DMS 273 (cell line): ENCODE measurements at regions not wholly inside any gene's neighbourhood (a gene's known extent, or its start where the extent isn't known, plus 50 kb on each side); places are given as distances from the start of the nearest gene placed in this dataset.
"Not testable (repeated sequence)": the region's sequence is repeated elsewhere in the genome, so short reads cannot be mapped to it uniquely, and the experiment has no call there.

ENCODE experiments used
- DNase-seq: peaks from one replicate; lab custom pipeline; 2025; ENCODE audit not compliant: unreplicated experiment; lab: John Stamatoyannopoulos, UW

GRCh38 chr16:52386694-52387093, 160.2 kb downstream of the TOX3 start:
- no peak for DNase-seq

DNA sequence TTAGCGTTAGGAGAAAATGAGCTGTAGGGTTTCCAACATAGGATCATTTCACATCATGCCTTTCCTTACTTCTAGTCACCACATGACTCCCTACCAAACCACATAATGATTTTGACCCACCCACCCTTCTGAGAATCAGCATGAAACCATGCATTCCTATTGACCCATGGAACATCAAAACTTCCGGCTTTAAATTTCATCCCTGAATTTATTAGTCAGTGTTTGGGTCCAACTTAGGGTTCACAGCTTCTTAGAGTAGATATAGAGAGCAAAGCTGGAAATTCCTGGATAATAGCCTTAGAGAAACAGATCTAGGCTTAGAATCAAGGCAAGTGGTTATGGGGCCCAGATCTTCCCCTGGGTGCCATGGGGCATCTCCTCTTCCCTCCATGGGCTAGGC, 162.6 kb downstream of the TOX3 start:
- DNase-seq: no peak

DNA sequence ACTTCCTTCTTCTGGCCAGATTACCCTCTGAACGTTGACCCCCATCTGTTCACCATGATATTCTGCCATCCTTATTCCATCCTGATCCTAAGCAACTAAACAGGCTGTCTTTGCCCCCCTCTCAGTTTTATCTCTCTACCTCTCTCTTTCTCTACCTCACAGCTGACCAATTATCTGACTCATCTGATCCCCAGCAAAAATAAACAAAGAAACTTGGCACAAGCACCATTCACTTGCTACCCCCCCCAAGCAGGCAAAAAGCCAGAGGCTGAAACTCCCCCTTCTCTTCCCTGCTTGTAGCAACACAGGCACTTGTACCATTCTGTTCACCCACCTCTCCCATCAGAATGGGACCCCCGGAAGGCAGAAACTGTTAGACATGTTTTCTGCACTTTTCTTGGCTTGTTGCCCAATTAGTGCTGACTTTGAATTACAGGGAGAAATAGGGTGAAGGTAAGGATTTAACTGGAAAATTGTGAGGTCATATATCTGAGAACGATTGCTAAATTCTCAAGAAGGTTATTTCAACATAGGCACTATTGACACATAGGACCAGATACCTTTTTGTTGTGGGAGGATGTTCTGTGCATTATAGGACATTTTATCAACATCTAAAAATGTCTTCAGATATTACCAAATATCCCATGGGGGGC, 163.2 kb downstream of the TOX3 start:
- peak; percentile 72 for DNase-seq

- no peak for DNase-seq
Measured at GRCh38 chr16:52383119-52383518, 163.8 kb downstream of the TOX3 start.

DNA sequence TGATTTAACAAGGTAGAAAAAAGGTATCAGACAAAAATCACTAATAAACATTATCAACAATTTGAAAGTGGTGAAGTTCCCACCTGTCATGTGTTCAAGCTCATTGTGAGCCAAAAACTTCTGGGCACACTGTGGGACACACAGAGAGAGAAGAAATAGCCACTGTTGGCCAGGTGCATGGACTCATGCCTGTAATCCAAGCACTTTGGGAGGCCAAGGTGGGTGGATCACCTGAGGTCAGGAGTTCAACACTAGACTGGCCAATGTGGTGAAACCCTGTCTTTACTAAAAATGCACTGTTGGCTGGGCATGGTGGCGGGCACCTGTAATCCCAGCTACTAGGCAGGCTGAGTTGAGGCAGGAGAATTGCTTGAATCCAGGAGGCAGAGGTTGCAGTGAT, 167.4 kb downstream of the TOX3 start:
- DNase-seq: no peak

- DNase-seq: no peak
Measured at GRCh38 chr16:52376676-52377280, 170.2 kb downstream of the TOX3 start.

DNA sequence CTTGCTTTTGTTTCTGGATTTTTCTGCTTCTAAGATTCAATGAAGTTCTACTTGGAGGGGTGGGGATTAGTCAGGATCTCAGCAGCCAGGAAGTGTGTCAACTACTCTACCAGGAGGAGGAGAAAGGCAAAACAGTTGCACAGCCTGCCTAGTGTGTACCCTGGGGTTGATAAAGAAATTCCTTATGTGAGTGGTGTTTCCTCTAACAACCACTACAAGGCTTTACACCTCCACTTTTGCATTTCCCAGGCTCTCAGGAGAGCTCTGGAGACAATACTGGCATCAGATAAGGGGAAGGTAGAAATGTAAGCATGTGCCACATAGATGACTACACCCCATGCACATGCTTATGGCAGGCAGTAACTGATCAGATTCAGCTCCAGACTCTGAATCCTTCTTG, 174.6 kb downstream of the TOX3 start:
- no peak for DNase-seq

DNA sequence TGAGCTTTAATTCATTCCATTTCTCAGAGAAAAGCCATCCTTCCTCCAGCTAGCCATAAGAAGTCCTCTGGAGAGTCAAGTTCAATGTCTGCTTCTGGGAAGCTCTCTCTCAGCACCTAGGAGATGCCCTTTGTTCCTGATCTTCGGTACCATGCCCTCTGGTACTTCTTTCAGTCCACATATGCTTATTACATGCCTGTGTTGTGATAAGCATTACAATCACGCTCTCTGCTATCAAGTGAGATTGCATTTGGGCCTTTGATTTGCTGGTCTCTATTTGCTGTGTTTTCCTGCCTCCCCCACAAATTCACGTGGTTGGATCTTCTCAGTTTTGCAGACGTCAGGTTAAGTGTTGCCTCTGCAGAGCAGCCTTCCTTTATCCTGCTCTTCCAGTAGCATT, 178.1 kb downstream of the TOX3 start:
- DNase-seq: no peak

DNA sequence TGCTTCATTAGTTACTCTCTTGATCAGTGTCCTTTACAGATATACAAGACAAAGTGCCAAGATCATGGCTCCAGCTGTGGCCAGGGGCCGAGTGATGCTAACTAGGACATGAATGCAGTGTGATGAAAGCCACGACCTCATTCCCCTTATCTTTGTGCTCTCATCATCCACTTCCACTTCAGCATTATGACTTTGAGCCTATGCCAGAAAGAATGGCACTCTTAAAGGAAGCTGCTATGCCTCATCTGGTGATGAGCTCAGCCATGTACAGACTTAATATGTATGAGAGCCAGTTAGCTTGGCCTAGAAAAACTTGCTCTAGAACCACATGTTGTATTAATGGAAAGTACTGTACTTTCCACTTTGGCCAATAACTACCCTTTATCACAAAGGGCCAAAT, 179.1 kb downstream of the TOX3 start:
- no peak for DNase-seq

DNA sequence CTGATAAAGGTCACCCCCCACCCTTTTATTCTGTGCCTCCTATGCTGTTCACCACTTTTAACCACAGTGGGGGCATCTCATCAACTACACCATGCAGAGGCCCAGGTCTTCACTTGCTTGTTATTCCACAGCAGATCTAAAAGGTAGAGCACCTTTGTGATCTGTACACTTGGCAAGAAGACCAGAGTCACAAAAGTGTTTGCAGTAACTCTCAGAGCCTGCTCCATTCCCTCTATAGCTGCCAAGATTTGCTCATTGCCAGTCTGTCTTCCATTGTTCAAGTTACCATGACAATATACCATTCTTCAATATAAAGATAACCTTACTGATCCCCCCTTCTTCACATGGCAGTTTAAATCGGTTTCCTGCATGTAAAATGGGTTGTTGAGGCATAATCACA, 180.0 kb downstream of the TOX3 start:
- DNase-seq: no peak

DNA sequence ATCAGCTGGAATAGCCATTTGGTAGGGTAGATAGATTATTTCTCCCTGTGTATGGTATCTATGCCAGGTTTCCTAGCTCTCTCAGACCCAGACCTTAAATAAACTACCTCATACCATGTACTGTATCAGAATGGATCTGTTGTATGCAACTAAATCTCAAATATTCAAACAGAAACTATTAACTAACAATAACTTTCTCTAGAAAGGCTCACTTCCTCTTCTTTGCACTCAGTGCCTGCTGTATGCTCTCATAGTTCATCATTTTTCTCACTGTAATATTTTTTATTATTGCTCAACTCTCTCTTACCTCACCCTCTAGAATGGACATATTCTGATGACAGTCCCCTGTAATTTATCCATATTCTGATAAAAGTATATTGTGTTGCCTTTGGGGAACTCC, 182.4 kb downstream of the TOX3 start:
- no peak for DNase-seq

DNA sequence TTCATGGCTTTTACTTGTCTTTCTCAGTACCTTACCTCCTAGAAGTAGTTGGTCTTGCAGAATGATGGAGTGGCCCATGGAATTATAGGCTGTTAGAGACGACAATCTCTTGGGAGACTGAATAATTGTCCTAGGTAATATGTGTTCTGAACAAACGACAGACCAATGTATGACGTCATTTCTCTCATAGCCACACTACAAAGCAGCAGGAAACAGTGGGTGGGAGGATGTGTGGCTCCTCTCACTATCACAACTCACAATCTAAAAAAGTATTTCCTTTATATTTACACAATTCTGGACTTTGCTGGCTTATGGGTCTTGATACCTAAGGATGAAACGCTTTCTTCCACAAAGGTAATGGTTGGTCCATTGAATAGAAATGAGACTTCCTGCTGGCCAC, 183.9 kb downstream of the TOX3 start:
- no peak for DNase-seq

- DNase-seq: no peak
Measured at GRCh38 chr16:52357711-52358110, 189.2 kb downstream of the TOX3 start.

DNA sequence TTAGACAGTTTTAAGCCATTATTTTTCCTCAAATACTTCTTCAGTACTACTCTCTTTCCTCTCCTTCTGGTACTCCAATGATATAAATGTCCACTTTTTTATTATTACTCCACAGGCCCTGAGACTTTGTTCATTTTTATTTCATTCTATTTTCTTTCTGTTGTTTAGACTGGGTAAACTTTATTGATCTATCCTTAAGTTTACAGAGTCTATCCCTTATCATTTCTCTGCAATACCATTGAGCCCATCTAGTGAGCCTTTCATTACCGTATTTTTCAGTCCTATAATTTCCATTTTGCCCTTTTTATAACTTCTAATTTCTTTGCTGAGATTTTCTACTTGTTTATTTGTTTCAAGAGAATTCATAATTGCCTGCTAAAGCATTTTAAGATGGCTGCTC, 193.7 kb downstream of the TOX3 start:
- no peak for DNase-seq

DNA sequence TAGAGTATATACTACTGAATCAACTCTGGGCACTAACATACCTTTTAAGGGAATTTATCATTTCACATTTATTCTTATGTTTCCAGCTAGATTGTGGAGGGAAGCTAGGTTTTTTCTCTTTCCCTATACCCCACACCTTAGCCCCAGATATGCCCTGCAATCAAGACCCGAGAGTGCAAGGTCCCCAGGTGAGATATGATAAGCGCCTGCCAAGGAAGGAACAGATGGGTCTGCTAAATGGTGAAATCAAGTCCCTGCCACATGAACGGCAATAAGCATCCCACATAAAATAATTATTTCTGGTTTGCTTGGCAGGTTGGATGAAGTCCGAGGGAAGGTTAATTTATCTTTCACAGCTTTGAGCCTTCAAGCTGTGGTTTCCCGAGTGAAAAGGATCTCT, 195.5 kb downstream of the TOX3 start:
- no peak for DNase-seq

GRCh38 chr16:52350031-52350642, 196.8 kb downstream of the TOX3 start:
- DNase-seq: no peak

- no peak for DNase-seq
Measured at GRCh38 chr16:52346709-52347108, 200.2 kb downstream of the TOX3 start.

GRCh38 chr16:52333673-52334072, 213.3 kb downstream of the TOX3 start:
- not testable (repeated sequence) for DNase-seq

DNA sequence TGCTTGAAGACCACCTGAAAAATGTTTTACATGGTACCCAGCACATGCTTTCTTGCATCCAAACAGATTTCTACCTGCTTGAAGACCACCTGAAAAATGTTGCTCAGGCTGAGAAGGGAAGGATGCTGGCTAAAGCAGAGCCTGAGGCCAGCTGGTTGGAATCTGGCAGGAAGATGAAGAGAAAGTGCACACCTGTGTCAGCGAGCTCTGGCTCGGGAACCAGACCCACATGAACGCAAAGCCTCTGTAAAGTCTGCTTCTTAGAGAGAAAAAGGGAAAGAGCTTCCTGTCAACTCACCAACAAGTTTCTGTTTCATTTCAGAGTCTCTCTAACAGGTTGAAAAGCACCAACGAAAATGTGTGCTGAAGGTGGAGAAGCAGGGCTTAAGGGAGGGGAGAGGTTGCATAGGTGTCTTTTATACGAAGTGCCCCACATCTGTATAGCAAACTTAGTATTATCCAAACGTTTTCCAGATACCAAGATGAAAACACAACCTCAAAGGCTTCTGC, 226.0 kb downstream of the TOX3 start:
- DNase-seq: no peak

DNA sequence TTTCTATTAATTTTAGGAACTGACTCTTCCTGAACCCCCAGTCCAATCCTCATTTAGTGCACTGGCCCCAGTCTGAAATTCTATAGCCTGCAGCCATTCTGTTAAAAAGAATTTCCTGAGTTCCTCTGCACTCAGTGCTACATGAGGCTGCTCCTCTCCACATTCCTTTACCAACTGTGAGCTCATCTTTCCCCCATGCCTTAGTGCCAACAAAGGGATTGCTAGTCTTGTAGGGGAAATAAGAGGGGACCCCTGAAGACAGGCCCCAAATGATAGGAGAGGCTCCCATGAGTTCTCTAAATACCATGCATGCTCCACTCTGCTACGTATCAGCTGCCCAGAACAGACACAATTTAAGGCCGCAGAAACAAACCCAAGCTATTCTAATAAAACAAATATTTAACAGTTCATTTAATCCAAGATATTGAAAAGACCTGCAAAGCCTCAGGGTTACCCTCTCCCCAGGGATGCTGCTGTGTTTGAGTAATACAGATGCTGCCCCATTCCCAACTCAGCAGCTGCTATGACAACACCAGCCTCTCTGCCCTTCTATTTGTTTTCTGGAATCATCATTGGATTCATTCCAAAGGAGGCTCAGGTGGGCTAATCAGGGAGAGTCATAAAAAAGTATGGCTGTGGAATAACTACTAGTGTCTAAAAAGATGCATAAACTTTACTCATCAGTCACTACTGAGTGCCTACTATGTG, 228.5 kb downstream of the TOX3 start:
- peak; percentile 64 for DNase-seq

GRCh38 chr16:52316241-52316640, 230.7 kb downstream of the TOX3 start:
- no peak for DNase-seq

- peak; percentile 91 for DNase-seq
Measured at GRCh38 chr16:52312716-52313115, 234.2 kb downstream of the TOX3 start.
